IMR-90 (cell line): ENCODE measurements at regions not wholly inside any gene's neighbourhood (a gene's known extent, or its start where the extent isn't known, plus 50 kb on each side); places are given as distances from the start of the nearest gene placed in this dataset.

Experiments used
- ATAC-seq: fragments of 200-7000 bp; cut with Tn5 transposase; 2 replicates; pipeline ENCODE4 v1.9.1; 2020; ENCODE audit warnings: low read depth, mild to moderate bottlenecking, moderate library complexity
- BruUV-seq: library from RNA; stranded (reverse); fragments of 400-500 nt; replicated peaks from 2 replicates; lab custom pipeline; 2021; lab: Mats Ljungman, UMichigan
- CTCF ChIA-PET: fragments of 300-600 bp; formaldehyde crosslinking; extraction: SDS; loops from one replicate; lab custom pipeline; 2021; ENCODE audit warnings: antibody characterized with exemption; lab: Yijun Ruan, JAX
- POLR2A ChIA-PET: fragments of 300-600 bp; sonication (Branson Sonifier 250); formaldehyde crosslinking; loops from one replicate; lab custom pipeline; 2022; ENCODE audit warnings: antibody characterized with exemption; ENCODE audit not compliant: unreplicated experiment; lab: Charles Lee
- DNase-seq: peaks from one replicate; pipeline ENCODE4 v3.0.0; 2013
- H2AFZ ChIP-seq: replicated peaks from 2 replicates; pipeline ENCODE3; 2013; ENCODE audit warnings: low read length, mild to moderate bottlenecking; ENCODE audit not compliant: poor library complexity
- H2AK5ac ChIP-seq: 2 replicates; pipeline ENCODE4 v1.6.1; 2013; ENCODE audit warnings: low read depth, low read length, inconsistent platforms
- H2AK9ac ChIP-seq: replicated peaks from 2 replicates; pipeline ENCODE3; 2013; ENCODE audit warnings: mild to moderate bottlenecking, low read depth, low read length, moderate library complexity; ENCODE audit not compliant: poor library complexity
- H2BK120ac ChIP-seq: 2 replicates; pipeline ENCODE4 v1.6.1; 2013; ENCODE audit warnings: low read depth, low read length, inconsistent platforms
- H2BK15ac ChIP-seq: 3 replicates; pipeline ENCODE4 v1.6.1; 2013; ENCODE audit warnings: low read depth, low read length, inconsistent platforms
- H2BK20ac ChIP-seq: 2 replicates; pipeline ENCODE4 v1.6.1; 2013; ENCODE audit warnings: low read depth, mild to moderate bottlenecking, inconsistent platforms, low read length, moderate library complexity
- H2BK5ac ChIP-seq: 2 replicates; pipeline ENCODE4 v1.6.1; 2013; ENCODE audit warnings: mild to moderate bottlenecking, low read depth, low read length, inconsistent platforms; ENCODE audit not compliant: poor library complexity, severe bottlenecking
- H3K14ac ChIP-seq: replicated peaks from 2 replicates; pipeline ENCODE4 v1.6.1; 2013; ENCODE audit warnings: low read depth, low read length, inconsistent platforms
- H3K18ac ChIP-seq: 2 replicates; pipeline ENCODE4 v1.6.1; 2013; ENCODE audit warnings: low read depth, low read length, control low read depth
- H3K23ac ChIP-seq: 2 replicates; pipeline ENCODE4 v1.6.1; 2013; ENCODE audit warnings: low read depth, low read length, inconsistent platforms
- H3K27ac ChIP-seq: 2 replicates; pipeline ENCODE4 v1.5.1; 2013; ENCODE audit warnings: mild to moderate bottlenecking, control low read depth, low read length; ENCODE audit not compliant: insufficient read depth
- H3K27me3 ChIP-seq: 2 replicates; pipeline ENCODE4 v1.6.1; 2013; ENCODE audit warnings: low read length; ENCODE audit not compliant: control insufficient read depth, insufficient read depth
- H3K36me3 ChIP-seq: 2 replicates; pipeline ENCODE4 v1.6.1; 2013; ENCODE audit warnings: low read length, mixed read lengths; ENCODE audit not compliant: control insufficient read depth, insufficient read depth
- H3K4ac ChIP-seq: 2 replicates; pipeline ENCODE4 v1.6.1; 2013; ENCODE audit warnings: low read depth, low read length, inconsistent platforms
- H3K4me1 ChIP-seq: 2 replicates; pipeline ENCODE4 v1.6.1; 2013; ENCODE audit warnings: low read length, mixed read lengths; ENCODE audit not compliant: control insufficient read depth, insufficient read depth
- H3K4me2 ChIP-seq: 2 replicates; pipeline ENCODE4 v1.6.1; 2013; ENCODE audit warnings: low read depth, mild to moderate bottlenecking, control low read depth, low read length, moderate library complexity
- H3K4me3 ChIP-seq: 2 replicates; pipeline ENCODE4 v1.5.1; 2013; ENCODE audit warnings: low read depth, mild to moderate bottlenecking, control low read depth, low read length, moderate library complexity; ENCODE audit not compliant: insufficient read depth
- H3K56ac ChIP-seq: 2 replicates; pipeline ENCODE4 v1.6.1; 2013; ENCODE audit warnings: low read length, inconsistent platforms; ENCODE audit not compliant: insufficient read depth; ENCODE audit errors: extremely low read depth
- H3K79me1 ChIP-seq, 2 experiments: 2 replicates each; pipeline ENCODE4 v1.6.1; 2013; ENCODE audit warnings: low read length in 2 of 2, inconsistent platforms in 1 of 2, low read depth in 1 of 2
- H3K9ac ChIP-seq: 2 replicates; pipeline ENCODE4 v1.6.1; 2013; ENCODE audit warnings: low read depth, low read length, control low read depth
- H3K9me1 ChIP-seq: 2 replicates; pipeline ENCODE4 v1.6.1; 2013; ENCODE audit warnings: low read length, inconsistent platforms; ENCODE audit not compliant: insufficient read depth
- H3K9me3 ChIP-seq: 2 replicates; pipeline ENCODE4 v1.6.1; 2013; ENCODE audit warnings: low read length; ENCODE audit not compliant: control insufficient read depth, insufficient read depth
- H4K20me1 ChIP-seq: 2 replicates; pipeline ENCODE4 v1.6.1; 2013; ENCODE audit warnings: low read length, inconsistent platforms; ENCODE audit not compliant: insufficient read depth
- H4K5ac ChIP-seq: 2 replicates; pipeline ENCODE4 v1.6.1; 2013; ENCODE audit warnings: mild to moderate bottlenecking, low read depth, low read length, control low read depth
- H4K8ac ChIP-seq, 2 experiments: 2 replicates each; pipeline ENCODE4 v1.6.1; 2013; ENCODE audit warnings: low read depth in 2 of 2, low read length in 2 of 2, control low read depth in 1 of 2, inconsistent platforms in 1 of 2
- H4K91ac ChIP-seq: 2 replicates; pipeline ENCODE4 v1.6.1; 2013; ENCODE audit warnings: low read depth, low read length, inconsistent platforms; ENCODE audit not compliant: insufficient read depth
- BHLHE40 ChIP-seq: fragments of 150-350 bp; IDR thresholded peaks from 2 replicates; pipeline ENCODE4 v1.6.1; 2016; ENCODE audit warnings: mild to moderate bottlenecking, low read depth, low read length
- CEBPB ChIP-seq: IDR thresholded peaks from 2 replicates; pipeline ENCODE4 v1.6.1; 2012; ENCODE audit warnings: low read depth, low read length, improper control_type of control experiment
- CTCF ChIP-seq: conservative IDR thresholded peaks from 2 replicates; pipeline ENCODE4 v1.5.1; 2012; ENCODE audit warnings: mild to moderate bottlenecking, low read depth, low read length, improper control_type of control experiment
- ELK1 ChIP-seq: fragments of 150-350 bp; IDR thresholded peaks from 2 replicates; pipeline ENCODE4 v1.6.1; 2016; ENCODE audit warnings: low read depth, mild to moderate bottlenecking, low read length, moderate library complexity, borderline replicate concordance
- MAFK ChIP-seq: IDR thresholded peaks from 2 replicates; pipeline ENCODE4 v1.6.1; 2012; ENCODE audit warnings: low read depth, low read length, improper control_type of control experiment
- NFE2L2 ChIP-seq: fragments of 150-350 bp; IDR thresholded peaks from 2 replicates; pipeline ENCODE4 v1.6.1; 2016; ENCODE audit warnings: low read depth, mild to moderate bottlenecking, low read length
- POLR2A ChIP-seq: IDR thresholded peaks from 2 replicates; pipeline ENCODE4 v1.6.1; 2012; ENCODE audit warnings: mild to moderate bottlenecking, low read depth, low read length
- RAD21 ChIP-seq: IDR thresholded peaks from 2 replicates; pipeline ENCODE4 v1.6.1; 2012; ENCODE audit warnings: low read length, improper control_type of control experiment
- RCOR1 ChIP-seq: IDR thresholded peaks from 2 replicates; pipeline ENCODE4 v1.6.1; 2012; ENCODE audit warnings: mild to moderate bottlenecking, low read length, improper control_type of control experiment; ENCODE audit not compliant: insufficient replicate concordance
- RFX5 ChIP-seq: IDR thresholded peaks from 2 replicates; pipeline ENCODE4 v1.8.0; 2012; ENCODE audit warnings: low read depth, mild to moderate bottlenecking, low read length, moderate library complexity
- USF2 ChIP-seq: fragments of 150-350 bp; IDR thresholded peaks from 2 replicates; pipeline ENCODE4 v1.6.1; 2017; ENCODE audit warnings: mild to moderate bottlenecking, antibody characterized with exemption, low read length, low read depth
- WGBS, 2 experiments: methylation state at CpG; one replicate each; pipeline versions ENCODE4 v1.1.5 to v1.1.7; 2013; ENCODE audit warnings: missing lambda C conversion rate in 2 of 2; ENCODE audit not compliant: insufficient read length in 1 of 2; ENCODE audit errors: extremely low coverage in 2 of 2; 5-methylcytosine and 5-hydroxymethylcytosine counted together
- dilution Hi-C: fragments of 300-500 bp; cut with HindIII; formaldehyde crosslinking; loops from one replicate; pipeline ENCODE4 v1.14.3; 2018; ENCODE audit warnings: low sequenced_read_pairs; ENCODE audit not compliant: unreplicated experiment
- in situ Hi-C: fragments of 300-500 bp; cut with MboI; formaldehyde crosslinking; loops from 3 replicates; pipeline ENCODE4 v1.14.3; 2019; ENCODE audit warnings: low sequenced_read_pairs, inconsistent platforms, mixed read lengths
- intact Hi-C: fragments of 100-400 bp; cut with micrococcal nuclease; formaldehyde crosslinking; loops from 2 replicates; pipeline ENCODE4 v1.10.0; 2022

GRCh38 chr11:71071736-71072509 lies 180.5 kb downstream of the SHANK2 start:
- Histone ChIP-seq H2AFZ (no peak overlapping the region), H3K56ac (no peak overlapping the region), H3K23ac (no peak overlapping the region), H4K20me1 (no peaks in the 10 kb centered on the region; the same call in 1 of the 2 replicates), H3K79me1 (no peaks in the 10 kb centered on the region), H3K27ac (no peak overlapping the region), H3K4ac (no peak overlapping the region), H3K14ac (no peak overlapping the region), H2BK20ac (no peak overlapping the region), H4K91ac (no peak overlapping the region), H4K8ac (no peak overlapping the region), H3K36me3 (peaks cover 3% of the 10 kb centered on the region; the same call in 1 of the 2 replicates), H2AK5ac (no peak overlapping the region), H2BK15ac (no peak overlapping the region), H4K5ac (no peak overlapping the region), H3K18ac (no peak overlapping the region), H3K4me3 (no peak overlapping the region), H2BK120ac (no peak overlapping the region), H3K4me1 (no peaks in the 10 kb centered on the region), H3K27me3 (no peaks in the 10 kb centered on the region), H3K4me2 (no peak overlapping the region), H2BK5ac (no peak overlapping the region), H3K9me1 (no peaks in the 10 kb centered on the region), H3K9me3 (no peaks in the 10 kb centered on the region; the same call in 1 of the 2 replicates), H3K9ac (no peak overlapping the region), H2AK9ac (no peak overlapping the region)
- CTCF ChIA-PET, result no interaction called here
- in situ Hi-C loops (no loop called here), dilution Hi-C loops (no loop called here), intact Hi-C loops (no loop called here)
- no peak for TF ChIP-seq CEBPB
- TF ChIP-seq RCOR1, result no peak
- no peak for TF ChIP-seq NFE2L2
- no peak for TF ChIP-seq MAFK
- no peak for TF ChIP-seq RAD21
- TF ChIP-seq POLR2A, result no peak
- TF ChIP-seq BHLHE40, result no peak
- TF ChIP-seq USF2, result no peak
- TF ChIP-seq CTCF, result no peak
- TF ChIP-seq ELK1, result no peak
- TF ChIP-seq RFX5, result no peak
- POLR2A ChIA-PET, result no interaction called here
- WGBS, 2 experiments, result 47% methylated on average over 3 of the region's 15 CpGs; no CpG with 5 or more reads in 1 of the 2 experiments
- no TSS peak for BruUV-seq
- no peak for ATAC-seq
- no peak for DNase-seq
